ENCODE measurements at regions not wholly inside any gene's neighbourhood (a gene's known extent, or its start where the extent isn't known, plus 50 kb on each side); places are given as distances from the start of the nearest gene placed in this dataset.

DNA sequence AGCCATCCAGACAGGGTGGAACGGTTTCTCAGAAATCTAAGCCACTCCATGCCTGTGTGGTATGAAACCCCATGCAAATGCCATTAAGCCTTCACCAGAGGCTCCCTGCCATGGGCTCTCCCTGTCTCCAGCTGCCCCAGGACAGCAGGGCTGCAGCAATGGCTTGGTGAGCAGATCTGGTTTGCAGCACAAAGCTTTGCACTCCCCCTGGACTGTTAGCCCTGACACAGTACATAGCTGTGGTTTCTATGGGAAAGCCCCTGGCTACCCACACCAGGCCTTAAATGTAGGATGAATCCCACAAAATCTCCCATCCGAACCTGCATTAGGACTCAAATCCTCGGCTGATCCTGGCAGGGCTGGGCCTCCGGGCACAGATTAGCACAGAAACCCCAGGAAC, 291.6 kb downstream of the TNS1 start:
- in situ Hi-C loops (cut with HindIII; ENCODE audit: extremely low pct_ligation_motif_present, low pct_unique_long_range_greater_than_20kb) (loop anchor here (5.0 kb wide), 1 partner anchor 1019 kb away; no protein-coding TSS in a partner anchor), intact Hi-C loops (cut with micrococcal nuclease; ENCODE audit: unreplicated experiment) (loop anchor here (5.0 to 10.0 kb wide), 2 partner anchors 566 to 1014 kb away; partner anchors contain the start of gene IGFBP5)
- Histone ChIP-seq H3K9me3 (ENCODE audit: low read length) (no peaks in the 10 kb centered on the region), H3K4me3 (replicated peaks in 1 of 3; ENCODE audit: insufficient read depth in 1 of 3, low read depth in 2 of 3, low read length in 3 of 3) (no peak overlapping the region), H3K79me2 (ENCODE audit: insufficient read depth, low read length) (no peaks in the 10 kb centered on the region), H3K4me1 (ENCODE audit: insufficient read depth, low read length) (no peaks in the 10 kb centered on the region), H3K4me2 (ENCODE audit: low read depth, low read length) (no peak overlapping the region), H3K36me3 (replicated peaks in 1 of 2; ENCODE audit: control insufficient read depth in 1 of 2, insufficient read depth in 2 of 2, low read length in 2 of 2) (no peaks in the 10 kb centered on the region), H3K9ac (ENCODE audit: insufficient read depth, low read depth, low read length) (no peak overlapping the region), H2AFZ (ENCODE audit: low read length) (no peak overlapping the region), H4K20me1 (ENCODE audit: insufficient read depth, low read length) (peaks cover 4% of the 10 kb centered on the region; the same call in 1 of the 2 replicates), H3K27me3 (ENCODE audit: control insufficient read depth in 1 of 2, insufficient read depth in 2 of 2, low read length in 2 of 2) (peaks cover 2 to 32% of the 10 kb centered on the region in 2 experiments; a peak in 2 of 5 replicates), H3K27ac (ENCODE audit: extremely low read length, insufficient read depth, low read length) (no peak overlapping the region)
- TF ChIP-seq TCF7L2 (IDR thresholded peaks at IDR 0.05; ENCODE audit: low read depth, low read length): no peak
- TF ChIP-seq KLF12 (CRISPR knock-in tag; IDR thresholded peaks at IDR 0.05; ENCODE audit: borderline replicate concordance): no peak
- TF ChIP-seq ZNF333 (CRISPR knock-in tag; IDR thresholded peaks at IDR 0.05; ENCODE audit: borderline replicate concordance): no peak
- no peak for TF ChIP-seq DNMT1 (CRISPR knock-in tag; IDR thresholded peaks at IDR 0.05)
- no peak for TF ChIP-seq ZFYVE20 (CRISPR knock-in tag; IDR thresholded peaks at IDR 0.05; ENCODE audit: borderline replicate concordance, low read depth)
- TF ChIP-seq, protein P1, sequence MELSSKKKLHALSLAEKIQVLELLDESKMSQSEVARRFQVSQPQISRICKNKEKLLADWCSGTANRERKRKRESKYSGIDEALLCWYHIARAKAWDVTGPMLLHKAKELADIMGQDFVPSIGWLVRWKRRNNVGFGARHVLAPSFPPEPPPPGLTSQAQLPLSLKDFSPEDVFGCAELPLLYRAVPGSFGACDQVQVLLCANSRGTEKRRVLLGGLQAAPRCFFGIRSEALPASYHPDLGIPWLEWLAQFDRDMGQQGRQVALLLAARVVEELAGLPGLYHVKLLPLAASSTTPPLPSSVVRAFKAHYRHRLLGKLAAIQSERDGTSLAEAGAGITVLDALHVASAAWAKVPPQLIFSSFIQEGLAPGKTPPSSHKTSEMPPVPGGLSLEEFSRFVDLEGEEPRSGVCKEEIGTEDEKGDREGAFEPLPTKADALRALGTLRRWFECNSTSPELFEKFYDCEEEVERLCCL (CRISPR knock-in tag; IDR thresholded peaks at IDR 0.05; ENCODE audit: borderline replicate concordance): no peak
- no peak for TF ChIP-seq ZNF256 (CRISPR knock-in tag; conservative IDR thresholded peaks at IDR 0.05)
- TF ChIP-seq KDM4B (CRISPR knock-in tag; IDR thresholded peaks at IDR 0.05): no peak
- TF ChIP-seq, protein P2, sequence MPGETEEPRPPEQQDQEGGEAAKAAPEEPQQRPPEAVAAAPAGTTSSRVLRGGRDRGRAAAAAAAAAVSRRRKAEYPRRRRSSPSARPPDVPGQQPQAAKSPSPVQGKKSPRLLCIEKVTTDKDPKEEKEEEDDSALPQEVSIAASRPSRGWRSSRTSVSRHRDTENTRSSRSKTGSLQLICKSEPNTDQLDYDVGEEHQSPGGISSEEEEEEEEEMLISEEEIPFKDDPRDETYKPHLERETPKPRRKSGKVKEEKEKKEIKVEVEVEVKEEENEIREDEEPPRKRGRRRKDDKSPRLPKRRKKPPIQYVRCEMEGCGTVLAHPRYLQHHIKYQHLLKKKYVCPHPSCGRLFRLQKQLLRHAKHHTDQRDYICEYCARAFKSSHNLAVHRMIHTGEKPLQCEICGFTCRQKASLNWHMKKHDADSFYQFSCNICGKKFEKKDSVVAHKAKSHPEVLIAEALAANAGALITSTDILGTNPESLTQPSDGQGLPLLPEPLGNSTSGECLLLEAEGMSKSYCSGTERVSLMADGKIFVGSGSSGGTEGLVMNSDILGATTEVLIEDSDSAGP (CRISPR knock-in tag; IDR thresholded peaks at IDR 0.05; ENCODE audit: borderline replicate concordance): no peak
- no peak for TF ChIP-seq KMT2A (CRISPR knock-in tag; IDR thresholded peaks at IDR 0.05)
- TF ChIP-seq PRPF4 (IDR thresholded peaks at IDR 0.05; ENCODE audit: low read depth, low read length, poor library complexity, severe bottlenecking): no peak
- no peak for TF ChIP-seq NBN (conservative IDR thresholded peaks at IDR 0.05)
- no peak for TF ChIP-seq ZMYM3 (CRISPR knock-in tag; IDR thresholded peaks at IDR 0.05)
- TF ChIP-seq, protein P3, sequence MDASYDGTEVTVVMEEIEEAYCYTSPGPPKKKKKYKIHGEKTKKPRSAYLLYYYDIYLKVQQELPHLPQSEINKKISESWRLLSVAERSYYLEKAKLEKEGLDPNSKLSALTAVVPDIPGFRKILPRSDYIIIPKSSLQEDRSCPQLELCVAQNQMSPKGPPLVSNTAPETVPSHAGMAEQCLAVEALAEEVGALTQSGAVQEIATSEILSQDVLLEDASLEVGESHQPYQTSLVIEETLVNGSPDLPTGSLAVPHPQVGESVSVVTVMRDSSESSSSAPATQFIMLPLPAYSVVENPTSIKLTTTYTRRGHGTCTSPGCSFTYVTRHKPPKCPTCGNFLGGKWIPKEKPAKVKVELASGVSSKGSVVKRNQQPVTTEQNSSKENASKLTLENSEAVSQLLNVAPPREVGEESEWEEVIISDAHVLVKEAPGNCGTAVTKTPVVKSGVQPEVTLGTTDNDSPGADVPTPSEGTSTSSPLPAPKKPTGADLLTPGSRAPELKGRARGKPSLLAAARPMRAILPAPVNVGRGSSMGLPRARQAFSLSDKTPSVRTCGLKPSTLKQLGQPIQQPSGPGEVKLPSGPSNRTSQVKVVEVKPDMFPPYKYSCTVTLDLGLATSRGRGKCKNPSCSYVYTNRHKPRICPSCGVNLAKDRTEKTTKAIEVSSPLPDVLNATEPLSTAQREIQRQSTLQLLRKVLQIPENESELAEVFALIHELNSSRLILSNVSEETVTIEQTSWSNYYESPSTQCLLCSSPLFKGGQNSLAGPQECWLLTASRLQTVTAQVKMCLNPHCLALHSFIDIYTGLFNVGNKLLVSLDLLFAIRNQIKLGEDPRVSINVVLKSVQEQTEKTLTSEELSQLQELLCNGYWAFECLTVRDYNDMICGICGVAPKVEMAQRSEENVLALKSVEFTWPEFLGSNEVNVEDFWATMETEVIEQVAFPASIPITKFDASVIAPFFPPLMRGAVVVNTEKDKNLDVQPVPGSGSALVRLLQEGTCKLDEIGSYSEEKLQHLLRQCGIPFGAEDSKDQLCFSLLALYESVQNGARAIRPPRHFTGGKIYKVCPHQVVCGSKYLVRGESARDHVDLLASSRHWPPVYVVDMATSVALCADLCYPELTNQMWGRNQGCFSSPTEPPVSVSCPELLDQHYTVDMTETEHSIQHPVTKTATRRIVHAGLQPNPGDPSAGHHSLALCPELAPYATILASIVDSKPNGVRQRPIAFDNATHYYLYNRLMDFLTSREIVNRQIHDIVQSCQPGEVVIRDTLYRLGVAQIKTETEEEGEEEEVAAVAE (CRISPR knock-in tag; IDR thresholded peaks at IDR 0.05; ENCODE audit: borderline replicate concordance): no peak
- no peak for TF ChIP-seq ZSCAN30 (CRISPR knock-in tag; IDR thresholded peaks at IDR 0.05)
- no peak for TF ChIP-seq PITX1 (CRISPR knock-in tag; IDR thresholded peaks at IDR 0.05)
- ATAC-seq (no peak), DNase-seq (ENCODE audit: low spot score) (no peak), FAIRE-seq (no peak)
- BruUV-seq (replicated peaks): no TSS peak
- ChIA-PET CTCF (ENCODE audit: low intra/inter-chr PET ratio, low total read pairs) (no interaction called here), POLR2A (no interaction called here)
- WGBS (ENCODE audit: low lambda C conversion rate): 2% methylated on average over 3 of the region's 4 CpGs
